GM12891 (cell line): ENCODE measurements at regions not wholly inside any gene's neighbourhood (a gene's known extent, or its start where the extent isn't known, plus 50 kb on each side); places are given as distances from the start of the nearest gene placed in this dataset.

ENCODE experiments used
- POLR2A ChIP-seq: IDR thresholded peaks from 2 replicates; pipeline ENCODE4 v1.6.1; 2011; ENCODE audit warnings: low read depth, low read length, control low read depth
- POLR2AphosphoS5 ChIP-seq: IDR thresholded peaks from 2 replicates; pipeline ENCODE4 v1.6.1; 2011; ENCODE audit warnings: low read depth, low read length, control low read depth
- POU2F2 ChIP-seq: IDR thresholded peaks from 2 replicates; pipeline ENCODE4 v1.6.1; 2011; ENCODE audit warnings: low read depth, mild to moderate bottlenecking, control low read depth, low read length, moderate library complexity
- SPI1 ChIP-seq: IDR thresholded peaks from 2 replicates; pipeline ENCODE4 v1.6.1; 2011; ENCODE audit warnings: low read depth, low read length, control low read depth
- TAF1 ChIP-seq: IDR thresholded peaks from 2 replicates; pipeline ENCODE4 v1.6.1; 2011; ENCODE audit warnings: low read depth, low read length, control low read depth

DNA sequence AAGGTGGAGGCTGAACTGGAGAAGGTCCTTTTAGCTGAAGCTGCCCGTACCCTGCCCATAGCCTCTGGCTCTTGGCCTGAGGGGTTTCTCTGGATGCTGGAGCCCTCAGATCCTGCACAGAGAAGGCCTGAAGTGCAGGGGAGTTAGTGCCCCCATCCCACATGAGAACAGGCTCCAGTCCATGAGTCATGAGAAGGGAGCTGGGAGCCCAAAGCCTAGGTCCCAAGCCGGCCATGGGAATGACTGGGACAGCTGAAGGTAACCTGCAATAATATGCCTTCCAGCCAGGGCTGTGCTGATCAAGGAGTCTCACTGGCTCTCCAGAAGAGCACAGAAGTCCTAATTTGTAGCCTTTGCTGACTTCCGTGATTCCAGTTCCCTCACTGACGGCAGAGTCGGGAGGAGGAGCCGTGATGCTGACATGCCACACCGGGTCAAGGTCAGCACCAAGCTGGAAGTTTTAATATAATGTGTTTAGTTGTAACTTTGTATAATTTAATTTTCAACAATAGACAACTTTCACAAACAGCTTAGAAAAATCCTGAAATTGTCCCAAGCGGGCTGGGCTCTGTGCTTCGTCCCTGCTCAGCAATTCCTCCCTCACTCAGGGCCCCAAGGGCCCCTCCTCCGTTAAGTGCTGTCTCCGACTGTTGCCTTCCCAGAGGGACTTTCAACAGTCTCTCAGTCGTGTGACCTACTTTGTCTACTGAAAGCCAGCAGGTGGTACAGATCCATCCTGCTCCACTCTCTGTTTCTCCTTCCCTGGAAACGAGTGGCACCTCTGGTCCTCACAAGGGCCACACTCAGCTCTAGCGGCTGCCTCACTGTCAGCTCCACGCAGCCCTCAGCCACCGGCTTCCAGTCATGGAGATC lies 387.8 kb downstream of the GADD45G start:
- TF ChIP-seq POLR2AphosphoS5 (no peak), POLR2A (no peak), TAF1 (no peak), SPI1 (no peak), POU2F2 (no peak)
